IPS-18c (cell line): ENCODE measurements at regions not wholly inside any gene's neighbourhood (a gene's known extent, or its start where the extent isn't known, plus 50 kb on each side); places are given as distances from the start of the nearest gene placed in this dataset.

Source experiments
- H3K4me3 ChIP-seq: 2 replicates; pipeline ENCODE4 v1.7.0; 2013; ENCODE audit warnings: low read depth, mild to moderate bottlenecking, low read length, moderate library complexity; ENCODE audit not compliant: insufficient read depth
- H3K9me3 ChIP-seq: one replicate; pipeline ENCODE4 v1.6.1; 2013; ENCODE audit warnings: mild to moderate bottlenecking, low read length, moderate library complexity; ENCODE audit not compliant: control insufficient read depth, insufficient read depth

- H3K9me3 ChIP-seq = no peaks in the 10 kb centered on the region
- no peak overlapping the region for H3K4me3 ChIP-seq
Measured at GRCh38 chr5:167643631-167644280, 647.7 kb upstream of the WWC1 start.

- no peaks in the 10 kb centered on the region for H3K9me3 ChIP-seq
- no peak overlapping the region for H3K4me3 ChIP-seq
Measured at GRCh38 chr5:167644619-167645018, 646.8 kb upstream of the WWC1 start.

- no peaks in the 10 kb centered on the region for H3K9me3 ChIP-seq
- H3K4me3 ChIP-seq = no peak overlapping the region
Measured at GRCh38 chr5:167649471-167649870, 642.0 kb upstream of the WWC1 start.

GRCh38 chr5:167652690-167653089, 638.8 kb upstream of the WWC1 start:
- Histone ChIP-seq H3K9me3 (no peaks in the 10 kb centered on the region), H3K4me3 (no peak overlapping the region)

- Histone ChIP-seq H3K4me3 (no peak overlapping the region), H3K9me3 (no peaks in the 10 kb centered on the region)
Measured at GRCh38 chr5:167653645-167654106, 637.8 kb upstream of the WWC1 start.

- Histone ChIP-seq H3K9me3 (no peaks in the 10 kb centered on the region), H3K4me3 (no peak overlapping the region)
Measured at GRCh38 chr5:167657016-167657415, 634.4 kb upstream of the WWC1 start.

GRCh38 chr5:167658889-167659288, 632.6 kb upstream of the WWC1 start:
- H3K4me3 ChIP-seq = no peak overlapping the region

GRCh38 chr5:167661605-167662004, 629.8 kb upstream of the WWC1 start:
- no peaks in the 10 kb centered on the region for H3K9me3 ChIP-seq
- no peak overlapping the region for H3K4me3 ChIP-seq

More at GRCh38 chr5:167658889-167659288, 632.6 kb upstream of the WWC1 start:
- no peaks in the 10 kb centered on the region for H3K9me3 ChIP-seq

- Histone ChIP-seq H3K4me3 (no peak overlapping the region), H3K9me3 (no peaks in the 10 kb centered on the region)
Measured at GRCh38 chr5:167664222-167664804, 627.1 kb upstream of the WWC1 start.

- no peak overlapping the region for H3K4me3 ChIP-seq
- no peaks in the 10 kb centered on the region for H3K9me3 ChIP-seq
Measured at GRCh38 chr5:167665841-167666375, 625.5 kb upstream of the WWC1 start.

GRCh38 chr5:167671176-167671575, 620.3 kb upstream of the WWC1 start:
- Histone ChIP-seq H3K9me3 (no peaks in the 10 kb centered on the region), H3K4me3 (no peak overlapping the region)

GRCh38 chr5:167673942-167674341, 617.5 kb upstream of the WWC1 start:
- no peaks in the 10 kb centered on the region for H3K9me3 ChIP-seq
- no peak overlapping the region for H3K4me3 ChIP-seq

- no peaks in the 10 kb centered on the region for H3K9me3 ChIP-seq
- no peak overlapping the region for H3K4me3 ChIP-seq
Measured at GRCh38 chr5:167678481-167678880, 613.0 kb upstream of the WWC1 start.

- Histone ChIP-seq H3K4me3 (no peak overlapping the region), H3K9me3 (no peaks in the 10 kb centered on the region)
Measured at GRCh38 chr5:167684251-167684650, 607.2 kb upstream of the WWC1 start.

- Histone ChIP-seq H3K4me3 (no peak overlapping the region), H3K9me3 (no peaks in the 10 kb centered on the region)
Measured at GRCh38 chr5:167688341-167689130, 602.9 kb upstream of the WWC1 start.

- no peaks in the 10 kb centered on the region for H3K9me3 ChIP-seq
Measured at GRCh38 chr5:167694325-167695147, 596.9 kb upstream of the WWC1 start.

More at GRCh38 chr5:167694325-167695147, 596.9 kb upstream of the WWC1 start:
- H3K4me3 ChIP-seq = no peak overlapping the region
